Left lung (tissue), 4 donors: ENCODE measurements at regions not wholly inside any gene's neighbourhood (a gene's known extent, or its start where the extent isn't known, plus 50 kb on each side); places are given as distances from the start of the nearest gene placed in this dataset.

Source experiments
- ATAC-seq: fragments of 200-7000 bp; cut with Tn5 transposase; one replicate; pipeline ENCODE4 v1.9.1; 2020; ENCODE audit warnings: moderate library complexity
- DNase-seq, 4 donors: peaks; one replicate each; pipeline ENCODE4 v3.0.0-alpha.2; 2013 to 2020
- H3K27ac ChIP-seq, 2 donors: fragments of 200-600 bp; sonication (generic) in 1 of 2; one replicate each; pipeline versions ENCODE4 v1.5.0 to v1.8.0; 2020 to 2021
- H3K27me3 ChIP-seq, 2 donors: fragments of 200-600 bp; sonication (generic) in 1 of 2; one replicate each; pipeline versions ENCODE4 v1.5.0 to v1.8.0; 2020 to 2021
- H3K36me3 ChIP-seq, 2 donors: fragments of 200-600 bp; sonication (generic) in 1 of 2; one replicate each; pipeline versions ENCODE4 v1.5.0 to v1.8.0; 2020 to 2021
- H3K4me1 ChIP-seq, 2 donors: fragments of 200-600 bp; one replicate each; pipeline ENCODE4 v1.8.0; 2021
- H3K4me3 ChIP-seq, 2 donors: fragments of 200-600 bp; sonication (generic) in 1 of 2; one replicate each; pipeline versions ENCODE4 v1.5.0 to v1.8.0; 2020 to 2021; ENCODE audit warnings: mild to moderate bottlenecking in 1 of 2
- H3K9me3 ChIP-seq, 2 donors: fragments of 200-600 bp; sonication (generic) in 1 of 2; one replicate each; pipeline versions ENCODE4 v1.5.0 to v1.8.0; 2020 to 2021
- intact Hi-C, 2 donors: fragments of 100-400 bp; cut with DNase I; formaldehyde crosslinking; loops; one replicate each; pipeline versions ENCODE4 v1.11.2 to v1.14.2; 2022
- TF ChIP-seq, protein P1 (sequence below), 2 donors: fragments of 200-600 bp; sonication (generic) in 1 of 2; IDR thresholded peaks; one replicate each; pipeline versions ENCODE4 v1.5.0 to v1.8.0; 2021; ENCODE audit warnings: antibody characterized with exemption in 2 of 2
- donor health status: DM: no; HTN: yes; CAD: no.
- donor health status: DM: no; HTN: no; CAD: no.

- Histone ChIP-seq H3K4me3 (no peak overlapping the region), H3K4me1 (no peaks in the 10 kb centered on the region), H3K9me3 (no peaks in the 10 kb centered on the region), H3K36me3 (no peaks in the 10 kb centered on the region), H3K27ac (no peak overlapping the region), H3K27me3 (no peaks in the 10 kb centered on the region)
- DNase-seq (no peak), ATAC-seq (no peak)
- TF ChIP-seq, protein P1, sequence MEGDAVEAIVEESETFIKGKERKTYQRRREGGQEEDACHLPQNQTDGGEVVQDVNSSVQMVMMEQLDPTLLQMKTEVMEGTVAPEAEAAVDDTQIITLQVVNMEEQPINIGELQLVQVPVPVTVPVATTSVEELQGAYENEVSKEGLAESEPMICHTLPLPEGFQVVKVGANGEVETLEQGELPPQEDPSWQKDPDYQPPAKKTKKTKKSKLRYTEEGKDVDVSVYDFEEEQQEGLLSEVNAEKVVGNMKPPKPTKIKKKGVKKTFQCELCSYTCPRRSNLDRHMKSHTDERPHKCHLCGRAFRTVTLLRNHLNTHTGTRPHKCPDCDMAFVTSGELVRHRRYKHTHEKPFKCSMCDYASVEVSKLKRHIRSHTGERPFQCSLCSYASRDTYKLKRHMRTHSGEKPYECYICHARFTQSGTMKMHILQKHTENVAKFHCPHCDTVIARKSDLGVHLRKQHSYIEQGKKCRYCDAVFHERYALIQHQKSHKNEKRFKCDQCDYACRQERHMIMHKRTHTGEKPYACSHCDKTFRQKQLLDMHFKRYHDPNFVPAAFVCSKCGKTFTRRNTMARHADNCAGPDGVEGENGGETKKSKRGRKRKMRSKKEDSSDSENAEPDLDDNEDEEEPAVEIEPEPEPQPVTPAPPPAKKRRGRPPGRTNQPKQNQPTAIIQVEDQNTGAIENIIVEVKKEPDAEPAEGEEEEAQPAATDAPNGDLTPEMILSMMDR (IDR thresholded peaks at IDR 0.05): no peak
- intact Hi-C loops: no loop called here
Observed at GRCh38 chr18:73900106-73900835, 247.4 kb downstream of the FBXO15 start.

- Histone ChIP-seq H3K27ac (no peak overlapping the region), H3K9me3 (no peaks in the 10 kb centered on the region), H3K36me3 (no peaks in the 10 kb centered on the region), H3K27me3 (no peaks in the 10 kb centered on the region), H3K4me1 (no peaks in the 10 kb centered on the region), H3K4me3 (no peak overlapping the region)
- no peak for DNase-seq
- ATAC-seq: no peak
- intact Hi-C loops: no loop called here
- TF ChIP-seq, protein P1 (IDR thresholded peaks at IDR 0.05): no peak
Observed at GRCh38 chr18:73897517-73897916, 250.1 kb downstream of the FBXO15 start.

- DNase-seq (no peak), ATAC-seq (no peak)
- Histone ChIP-seq H3K27ac (no peak overlapping the region), H3K27me3 (no peaks in the 10 kb centered on the region), H3K9me3 (no peaks in the 10 kb centered on the region), H3K4me3 (no peak overlapping the region), H3K4me1 (no peaks in the 10 kb centered on the region), H3K36me3 (no peaks in the 10 kb centered on the region)
- intact Hi-C loops: no loop called here
- TF ChIP-seq, protein P1 (IDR thresholded peaks at IDR 0.05): no peak
Observed at GRCh38 chr18:73896685-73897084, 250.9 kb downstream of the FBXO15 start.

DNA sequence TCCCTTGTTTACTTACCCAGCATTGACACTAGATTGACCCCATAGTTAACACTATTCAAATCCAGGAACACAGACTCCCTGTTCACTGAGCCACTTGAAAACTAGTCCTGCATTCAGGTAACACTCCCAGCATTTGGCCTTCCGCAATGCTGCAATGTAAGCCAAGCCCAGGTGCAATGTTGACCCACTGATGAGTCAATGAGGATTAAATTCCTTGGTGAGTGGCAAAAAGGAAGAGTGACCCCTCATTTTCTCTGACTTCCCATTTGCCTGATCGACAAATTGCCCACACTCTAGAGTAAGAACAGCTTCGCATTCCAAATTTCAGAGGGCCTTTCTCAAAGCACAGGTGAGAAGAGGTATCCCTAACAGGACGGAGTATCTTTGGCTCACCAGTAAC lies 251.9 kb downstream of the FBXO15 start:
- TF ChIP-seq, protein P1 (IDR thresholded peaks at IDR 0.05): no peak
- peak; percentile 95 for ATAC-seq
- H3K9me3 ChIP-seq: no peaks in the 10 kb centered on the region
- no peaks in the 10 kb centered on the region for H3K4me1 ChIP-seq
- H3K27me3 ChIP-seq: no peaks in the 10 kb centered on the region
- no peak overlapping the region for H3K4me3 ChIP-seq
- no peak overlapping the region for H3K27ac ChIP-seq
- intact Hi-C loops: no loop called here
- DNase-seq: peak in 1 of 4 donors; percentile 21
- H3K36me3 ChIP-seq: no peaks in the 10 kb centered on the region

DNA sequence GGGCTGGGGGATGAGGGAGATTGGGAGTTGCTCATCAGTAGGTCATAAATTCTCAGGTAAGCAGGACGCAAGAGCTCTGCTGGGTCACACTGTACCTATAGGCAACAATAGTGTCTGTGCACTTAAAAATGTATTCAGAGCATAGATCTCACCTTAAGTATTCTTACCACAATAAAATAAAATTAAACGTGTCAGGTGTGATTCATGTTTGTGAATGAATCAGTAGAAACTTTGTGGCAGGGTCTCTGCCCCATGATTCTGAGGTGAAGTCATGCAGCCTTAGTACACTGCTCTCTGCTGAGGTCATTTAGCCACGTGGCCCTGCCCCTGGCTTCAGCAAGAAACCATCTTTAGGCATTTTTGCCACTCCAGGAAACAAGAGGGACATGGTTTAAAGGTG lies 253.8 kb downstream of the FBXO15 start:
- TF ChIP-seq, protein P1 (IDR thresholded peaks at IDR 0.05): no peak
- no peaks in the 10 kb centered on the region for H3K36me3 ChIP-seq
- no peak overlapping the region for H3K27ac ChIP-seq
- no peak overlapping the region for H3K4me3 ChIP-seq
- ATAC-seq (no peak), DNase-seq (no peak)
- no peaks in the 10 kb centered on the region for H3K4me1 ChIP-seq
- intact Hi-C loops: no loop called here
- H3K27me3 ChIP-seq: no peaks in the 10 kb centered on the region
- H3K9me3 ChIP-seq: no peaks in the 10 kb centered on the region
